ENCODE measurements at regions not wholly inside any gene's neighbourhood (a gene's known extent, or its start where the extent isn't known, plus 50 kb on each side); places are given as distances from the start of the nearest gene placed in this dataset.
"Not testable (repeated sequence)": the region's sequence is repeated elsewhere in the genome, so short reads cannot be mapped to it uniquely, and the experiment has no call there.

DNA sequence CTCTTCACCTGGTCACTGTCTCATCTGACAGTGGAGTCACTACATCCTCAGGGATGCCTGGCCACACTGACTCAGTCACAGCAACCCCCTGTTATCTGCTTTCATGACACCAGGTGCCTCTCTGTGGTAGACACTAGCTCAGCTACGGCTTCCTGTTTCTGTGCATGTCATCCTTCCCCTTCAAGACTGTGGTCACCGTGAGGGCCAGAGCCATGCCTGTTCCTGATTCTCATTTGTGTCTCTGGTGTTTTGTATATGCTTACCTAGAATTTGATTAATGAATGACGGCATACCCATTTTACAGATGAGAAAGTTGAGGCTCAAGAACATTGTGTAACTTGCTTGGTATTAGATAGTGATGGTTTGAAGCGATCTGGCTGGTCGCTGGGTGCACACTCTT lies 70.3 kb upstream of the KRTAP5-11 start:
- H3K9ac ChIP-seq (ENCODE audit: low read length); H2BK15ac ChIP-seq (ENCODE audit: low read depth, poor library complexity, severe bottlenecking); H2BK12ac ChIP-seq (ENCODE audit: low read length in 2 of 2); H4K8ac ChIP-seq (ENCODE audit: low read length); H4K91ac ChIP-seq (ENCODE audit: low read length); H3K27ac ChIP-seq (ENCODE audit: low read length, poor library complexity, severe bottlenecking); H3K4me3 ChIP-seq (ENCODE audit: insufficient read depth in 1 of 2, low read depth in 1 of 2, low read length in 2 of 2); H2BK120ac ChIP-seq (ENCODE audit: low read depth, low read length); H3K18ac ChIP-seq (ENCODE audit: low read depth in 1 of 2, low read length in 2 of 2); H3K4me1 ChIP-seq (ENCODE audit: control insufficient read depth, insufficient read depth, low read depth, low read length); H3K79me1 ChIP-seq (replicated peaks; ENCODE audit: low read length, poor library complexity, severe bottlenecking); DNase-seq; H3K23ac ChIP-seq (ENCODE audit: low read length in 2 of 2); H2BK5ac ChIP-seq (ENCODE audit: low read depth, low read length, poor library complexity, severe bottlenecking); H3K9me3 ChIP-seq (ENCODE audit: control insufficient read depth, low read length); H3K4me2 ChIP-seq (ENCODE audit: low read length, poor library complexity, severe bottlenecking); H3K4ac ChIP-seq (ENCODE audit: low read depth in 1 of 2, low read length in 2 of 2); H3K27me3 ChIP-seq (ENCODE audit: control insufficient read depth in 1 of 2, insufficient read depth in 1 of 2, low read length in 2 of 2); H2AK5ac ChIP-seq (ENCODE audit: low read length, severe bottlenecking); H3K14ac ChIP-seq (ENCODE audit: low read length in 2 of 2); H2AFZ ChIP-seq (ENCODE audit: low read depth, low read length); H3K36me3 ChIP-seq (ENCODE audit: control insufficient read depth in 1 of 2, insufficient read depth in 2 of 2, low read depth in 1 of 2, low read length in 2 of 2): not testable (repeated sequence)
- no CpG with 5 or more reads among the region's 5 CpGs for WGBS

DNA sequence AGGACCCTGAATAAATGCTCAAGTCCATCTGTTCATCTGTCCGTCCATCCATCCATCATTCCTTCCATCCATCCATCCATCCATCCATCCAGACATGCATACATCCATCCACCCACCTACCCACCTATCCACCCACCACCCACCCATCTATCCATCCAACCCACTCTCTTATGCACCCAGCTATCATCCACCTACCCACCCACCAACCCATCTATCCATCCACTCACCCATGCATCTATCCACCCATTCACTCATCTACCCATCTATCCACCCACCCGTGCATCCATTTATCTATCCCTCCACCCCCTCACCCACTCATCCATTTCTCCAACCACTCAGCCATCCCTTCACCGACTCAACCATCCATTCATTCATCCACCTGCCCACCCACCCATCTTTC lies 71.7 kb upstream of the KRTAP5-11 start:
- not testable (repeated sequence) for H3K14ac ChIP-seq (ENCODE audit: low read length in 2 of 2); H2AFZ ChIP-seq (ENCODE audit: low read depth, low read length); H3K27ac ChIP-seq (ENCODE audit: low read length, poor library complexity, severe bottlenecking); H3K4ac ChIP-seq (ENCODE audit: low read depth in 1 of 2, low read length in 2 of 2); H3K27me3 ChIP-seq (ENCODE audit: control insufficient read depth in 1 of 2, insufficient read depth in 1 of 2, low read length in 2 of 2); H3K18ac ChIP-seq (ENCODE audit: low read depth in 1 of 2, low read length in 2 of 2); H3K4me3 ChIP-seq (ENCODE audit: insufficient read depth in 1 of 2, low read depth in 1 of 2, low read length in 2 of 2); H4K8ac ChIP-seq (ENCODE audit: low read length); H3K36me3 ChIP-seq (ENCODE audit: control insufficient read depth in 1 of 2, insufficient read depth in 2 of 2, low read depth in 1 of 2, low read length in 2 of 2); H2BK120ac ChIP-seq (ENCODE audit: low read depth, low read length); DNase-seq; H2BK12ac ChIP-seq (ENCODE audit: low read length in 2 of 2); H4K91ac ChIP-seq (ENCODE audit: low read length); H3K4me2 ChIP-seq (ENCODE audit: low read length, poor library complexity, severe bottlenecking); H2AK5ac ChIP-seq (ENCODE audit: low read length, severe bottlenecking); H3K9ac ChIP-seq (ENCODE audit: low read length); H3K79me1 ChIP-seq (replicated peaks; ENCODE audit: low read length, poor library complexity, severe bottlenecking); H2BK15ac ChIP-seq (ENCODE audit: low read depth, poor library complexity, severe bottlenecking); H2BK5ac ChIP-seq (ENCODE audit: low read depth, low read length, poor library complexity, severe bottlenecking); H3K9me3 ChIP-seq (ENCODE audit: control insufficient read depth, low read length); H3K23ac ChIP-seq (ENCODE audit: low read length in 2 of 2); H3K4me1 ChIP-seq (ENCODE audit: control insufficient read depth, insufficient read depth, low read depth, low read length)
- whole genome bisulfite sequencing, result 87% methylated on average over 2 of the region's 3 CpGs

DNA sequence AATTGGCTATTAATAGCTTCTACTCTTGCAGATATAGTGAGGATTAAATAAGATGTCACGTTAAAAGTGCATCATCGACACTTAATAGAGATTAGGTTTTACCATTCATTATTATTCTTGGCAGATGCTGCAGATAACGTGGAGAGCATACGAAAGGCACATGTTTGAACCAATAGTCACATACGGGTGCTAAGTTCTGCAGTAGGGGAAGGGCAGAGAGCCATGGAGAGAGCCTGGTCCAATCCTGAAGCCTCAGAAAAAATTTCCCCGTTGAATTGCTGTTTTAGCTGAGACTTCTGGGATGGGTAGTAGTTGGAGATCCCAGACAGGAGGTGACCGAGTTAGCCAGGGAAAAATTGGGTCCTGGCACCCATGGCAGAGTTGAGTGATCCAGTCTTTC lies 72.4 kb upstream of the KRTAP5-11 start:
- H3K27ac ChIP-seq (ENCODE audit: low read length, poor library complexity, severe bottlenecking); H2BK15ac ChIP-seq (ENCODE audit: low read depth, poor library complexity, severe bottlenecking); H3K36me3 ChIP-seq (ENCODE audit: control insufficient read depth in 1 of 2, insufficient read depth in 2 of 2, low read depth in 1 of 2, low read length in 2 of 2); H3K18ac ChIP-seq (ENCODE audit: low read depth in 1 of 2, low read length in 2 of 2); H3K23ac ChIP-seq (ENCODE audit: low read length in 2 of 2); H3K9ac ChIP-seq (ENCODE audit: low read length); DNase-seq; H3K27me3 ChIP-seq (ENCODE audit: control insufficient read depth in 1 of 2, insufficient read depth in 1 of 2, low read length in 2 of 2); H3K4me1 ChIP-seq (ENCODE audit: control insufficient read depth, insufficient read depth, low read depth, low read length); H2AK5ac ChIP-seq (ENCODE audit: low read length, severe bottlenecking); H3K4me2 ChIP-seq (ENCODE audit: low read length, poor library complexity, severe bottlenecking); H2AFZ ChIP-seq (ENCODE audit: low read depth, low read length); H4K8ac ChIP-seq (ENCODE audit: low read length); H2BK5ac ChIP-seq (ENCODE audit: low read depth, low read length, poor library complexity, severe bottlenecking); H3K4me3 ChIP-seq (ENCODE audit: insufficient read depth in 1 of 2, low read depth in 1 of 2, low read length in 2 of 2); H2BK120ac ChIP-seq (ENCODE audit: low read depth, low read length); H3K14ac ChIP-seq (ENCODE audit: low read length in 2 of 2); H2BK12ac ChIP-seq (ENCODE audit: low read length in 2 of 2); H4K91ac ChIP-seq (ENCODE audit: low read length); H3K4ac ChIP-seq (ENCODE audit: low read depth in 1 of 2, low read length in 2 of 2); H3K79me1 ChIP-seq (replicated peaks; ENCODE audit: low read length, poor library complexity, severe bottlenecking); H3K9me3 ChIP-seq (ENCODE audit: control insufficient read depth, low read length): not testable (repeated sequence)
- WGBS, result 76% methylated on average over 4 of the region's 7 CpGs

DNA sequence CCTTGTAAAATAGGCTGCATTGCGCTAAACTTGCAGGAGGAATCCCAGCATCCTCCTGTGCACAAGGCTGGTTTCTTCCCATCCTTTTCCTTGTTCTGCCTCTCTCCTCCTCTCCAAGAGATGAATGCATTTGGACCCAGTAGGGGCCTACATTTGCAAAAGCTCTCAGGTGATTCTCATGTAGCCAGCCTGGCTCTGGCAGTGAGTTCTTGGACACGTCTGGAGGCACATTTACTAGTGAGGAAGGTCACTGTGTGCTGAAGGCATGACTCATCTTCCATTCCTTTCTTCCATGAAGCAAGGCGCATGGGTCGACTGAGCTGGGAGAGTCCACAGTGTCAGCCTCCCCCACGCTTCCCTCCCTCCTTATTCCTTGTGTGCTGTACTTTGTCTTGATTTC lies 73.8 kb upstream of the KRTAP5-11 start:
- not testable (repeated sequence) for H3K14ac ChIP-seq (ENCODE audit: low read length in 2 of 2); H3K4me2 ChIP-seq (ENCODE audit: low read length, poor library complexity, severe bottlenecking); H2BK120ac ChIP-seq (ENCODE audit: low read depth, low read length); H4K91ac ChIP-seq (ENCODE audit: low read length); H3K79me1 ChIP-seq (replicated peaks; ENCODE audit: low read length, poor library complexity, severe bottlenecking); H2BK12ac ChIP-seq (ENCODE audit: low read length in 2 of 2); H3K23ac ChIP-seq (ENCODE audit: low read length in 2 of 2); H4K8ac ChIP-seq (ENCODE audit: low read length); H3K9ac ChIP-seq (ENCODE audit: low read length); DNase-seq; H3K9me3 ChIP-seq (ENCODE audit: control insufficient read depth, low read length); H3K18ac ChIP-seq (ENCODE audit: low read depth in 1 of 2, low read length in 2 of 2); H3K4me3 ChIP-seq (ENCODE audit: insufficient read depth in 1 of 2, low read depth in 1 of 2, low read length in 2 of 2); H3K4me1 ChIP-seq (ENCODE audit: control insufficient read depth, insufficient read depth, low read depth, low read length); H3K27me3 ChIP-seq (ENCODE audit: control insufficient read depth in 1 of 2, insufficient read depth in 1 of 2, low read length in 2 of 2); H3K27ac ChIP-seq (ENCODE audit: low read length, poor library complexity, severe bottlenecking); H2BK5ac ChIP-seq (ENCODE audit: low read depth, low read length, poor library complexity, severe bottlenecking); H2BK15ac ChIP-seq (ENCODE audit: low read depth, poor library complexity, severe bottlenecking); H2AFZ ChIP-seq (ENCODE audit: low read depth, low read length); H3K36me3 ChIP-seq (ENCODE audit: control insufficient read depth in 1 of 2, insufficient read depth in 2 of 2, low read depth in 1 of 2, low read length in 2 of 2); H2AK5ac ChIP-seq (ENCODE audit: low read length, severe bottlenecking); H3K4ac ChIP-seq (ENCODE audit: low read depth in 1 of 2, low read length in 2 of 2)
- no CpG with 5 or more reads among the region's 5 CpGs for WGBS
